Thoracic aorta (tissue), 2 donors: ENCODE measurements at regions not wholly inside any gene's neighbourhood (a gene's known extent, or its start where the extent isn't known, plus 50 kb on each side); places are given as distances from the start of the nearest gene placed in this dataset.
A peak's percentile ranks its signal among the peaks of the same experiment; 100 is the strongest.

Source experiments
- ATAC-seq: fragments of 150-250 bp; one replicate; pipeline ENCODE4 v1.8.0; 2017; ENCODE audit warnings: low read depth; ENCODE audit not compliant: insufficient number of reproducible peaks, low FRiP score
- DNase-seq: peaks from one replicate; pipeline ENCODE4 v3.0.0-alpha.2; 2020; ENCODE audit warnings: low spot score
- H3K27ac ChIP-seq, 2 donors: fragments of 200-600 bp; sonication (generic); 1 replicate in 1 of 2; 2 replicates in 1 of 2; pipeline ENCODE4 v1.5.1; 2016; ENCODE audit warnings: mild to moderate bottlenecking in 2 of 2, moderate library complexity in 2 of 2
- H3K27me3 ChIP-seq: fragments of 200-600 bp; sonication (generic); replicated peaks from 2 replicates; pipeline ENCODE4 v1.6.0; 2016; ENCODE audit warnings: mild to moderate bottlenecking; ENCODE audit not compliant: insufficient read depth
- H3K36me3 ChIP-seq: fragments of 200-600 bp; sonication (generic); one replicate; pipeline ENCODE4 v1.5.1; 2016
- H3K4me1 ChIP-seq, 2 donors: fragments of 200-600 bp; sonication (generic); 1 replicate in 1 of 2; 2 replicates in 1 of 2; pipeline versions ENCODE4 v1.5.1 to v1.6.0; 2016; ENCODE audit warnings: low read depth in 2 of 2, mild to moderate bottlenecking in 1 of 2; ENCODE audit not compliant: control insufficient read depth in 1 of 2
- H3K4me3 ChIP-seq: fragments of 200-600 bp; sonication (generic); 2 replicates; pipeline ENCODE4 v1.5.1; 2016; ENCODE audit warnings: mild to moderate bottlenecking
- H3K9me3 ChIP-seq: fragments of 200-600 bp; sonication (generic); 2 replicates; pipeline ENCODE4 v1.5.1; 2016
- TF ChIP-seq, protein P1 (sequence below): fragments of 200-600 bp; sonication (generic); IDR thresholded peaks from one replicate; pipeline ENCODE4 v1.5.1; 2019; ENCODE audit warnings: antibody characterized with exemption

DNA sequence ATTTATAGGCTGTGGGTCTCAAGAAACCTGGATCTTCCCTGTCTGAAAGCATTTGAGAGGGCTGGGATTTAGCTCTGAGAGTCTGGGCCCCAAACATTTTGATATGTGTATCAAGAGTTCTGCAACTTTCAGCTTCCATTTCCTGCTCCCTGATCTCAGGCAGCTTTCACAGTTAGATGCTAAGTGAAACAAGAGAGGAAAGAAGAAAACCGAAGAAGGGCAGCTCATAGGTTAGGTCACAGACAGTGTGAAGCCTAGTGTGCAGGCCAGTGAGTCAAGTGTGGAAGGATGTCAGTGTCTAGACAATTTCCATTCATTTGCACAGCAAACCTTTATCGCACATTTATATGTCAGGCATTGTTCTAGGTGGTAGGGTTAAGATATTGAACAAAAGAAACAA lies 173.6 kb upstream of the PROK2 start:
- ATAC-seq (no peak), DNase-seq (no peak)
- Histone ChIP-seq H3K9me3 (no peaks in the 10 kb centered on the region), H3K4me1 (peaks cover 0 to 11% of the 10 kb centered on the region in 2 donors), H3K4me3 (no peak overlapping the region), H3K36me3 (no peaks in the 10 kb centered on the region), H3K27ac (no peak overlapping the region), H3K27me3 (no peaks in the 10 kb centered on the region)
- TF ChIP-seq, protein P1, sequence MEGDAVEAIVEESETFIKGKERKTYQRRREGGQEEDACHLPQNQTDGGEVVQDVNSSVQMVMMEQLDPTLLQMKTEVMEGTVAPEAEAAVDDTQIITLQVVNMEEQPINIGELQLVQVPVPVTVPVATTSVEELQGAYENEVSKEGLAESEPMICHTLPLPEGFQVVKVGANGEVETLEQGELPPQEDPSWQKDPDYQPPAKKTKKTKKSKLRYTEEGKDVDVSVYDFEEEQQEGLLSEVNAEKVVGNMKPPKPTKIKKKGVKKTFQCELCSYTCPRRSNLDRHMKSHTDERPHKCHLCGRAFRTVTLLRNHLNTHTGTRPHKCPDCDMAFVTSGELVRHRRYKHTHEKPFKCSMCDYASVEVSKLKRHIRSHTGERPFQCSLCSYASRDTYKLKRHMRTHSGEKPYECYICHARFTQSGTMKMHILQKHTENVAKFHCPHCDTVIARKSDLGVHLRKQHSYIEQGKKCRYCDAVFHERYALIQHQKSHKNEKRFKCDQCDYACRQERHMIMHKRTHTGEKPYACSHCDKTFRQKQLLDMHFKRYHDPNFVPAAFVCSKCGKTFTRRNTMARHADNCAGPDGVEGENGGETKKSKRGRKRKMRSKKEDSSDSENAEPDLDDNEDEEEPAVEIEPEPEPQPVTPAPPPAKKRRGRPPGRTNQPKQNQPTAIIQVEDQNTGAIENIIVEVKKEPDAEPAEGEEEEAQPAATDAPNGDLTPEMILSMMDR, result no peak

DNA sequence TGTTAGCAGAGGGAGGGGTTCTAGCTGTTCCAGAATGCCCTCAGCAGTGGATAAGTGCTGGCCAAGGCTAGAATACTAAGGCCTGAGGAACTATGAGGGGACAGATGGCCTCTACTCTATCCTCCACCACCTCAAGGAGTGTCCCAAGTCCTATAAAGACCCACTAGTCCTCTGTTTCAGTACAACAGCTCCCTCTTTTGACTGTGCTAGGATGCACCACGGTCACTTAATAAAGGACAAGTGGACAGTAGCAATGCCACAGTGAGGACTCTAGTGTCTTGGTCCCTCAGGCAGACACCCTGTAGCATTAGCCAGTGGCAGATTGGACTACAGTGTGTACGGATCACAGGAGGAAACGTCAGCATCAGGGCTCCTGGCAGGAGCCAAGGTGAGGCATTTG lies 171.8 kb upstream of the PROK2 start:
- H3K4me3 ChIP-seq, result no peak overlapping the region
- no peaks in the 10 kb centered on the region for H3K36me3 ChIP-seq
- ATAC-seq, result no peak
- DNase-seq, result no peak
- H3K27ac ChIP-seq, result no peak overlapping the region
- TF ChIP-seq, protein P1, result no peak
- peaks cover 0 to 11% of the 10 kb centered on the region in 2 donors for H3K4me1 ChIP-seq
- no peaks in the 10 kb centered on the region for H3K27me3 ChIP-seq
- H3K9me3 ChIP-seq, result no peaks in the 10 kb centered on the region

DNA sequence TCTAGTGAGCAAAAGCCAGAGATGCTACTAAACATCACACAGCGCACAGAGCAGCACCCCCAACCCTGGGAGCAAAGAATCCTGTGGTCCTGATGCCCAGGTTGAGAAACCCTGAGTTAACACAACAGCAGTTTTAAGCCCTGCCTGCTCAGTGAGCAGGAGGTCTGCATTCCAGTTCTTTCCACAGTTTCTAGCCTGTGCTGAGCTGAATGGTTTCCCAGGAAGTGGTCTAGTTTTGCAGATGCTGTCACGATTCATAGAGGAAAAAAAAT lies 171.1 kb upstream of the PROK2 start:
- Histone ChIP-seq H3K36me3 (no peaks in the 10 kb centered on the region), H3K4me3 (no peak overlapping the region), H3K4me1 (peaks cover 0 to 11% of the 10 kb centered on the region in 2 donors), H3K9me3 (no peaks in the 10 kb centered on the region), H3K27ac (no peak overlapping the region), H3K27me3 (no peaks in the 10 kb centered on the region)
- no peak for DNase-seq
- TF ChIP-seq, protein P1, result no peak
- no peak for ATAC-seq

DNA sequence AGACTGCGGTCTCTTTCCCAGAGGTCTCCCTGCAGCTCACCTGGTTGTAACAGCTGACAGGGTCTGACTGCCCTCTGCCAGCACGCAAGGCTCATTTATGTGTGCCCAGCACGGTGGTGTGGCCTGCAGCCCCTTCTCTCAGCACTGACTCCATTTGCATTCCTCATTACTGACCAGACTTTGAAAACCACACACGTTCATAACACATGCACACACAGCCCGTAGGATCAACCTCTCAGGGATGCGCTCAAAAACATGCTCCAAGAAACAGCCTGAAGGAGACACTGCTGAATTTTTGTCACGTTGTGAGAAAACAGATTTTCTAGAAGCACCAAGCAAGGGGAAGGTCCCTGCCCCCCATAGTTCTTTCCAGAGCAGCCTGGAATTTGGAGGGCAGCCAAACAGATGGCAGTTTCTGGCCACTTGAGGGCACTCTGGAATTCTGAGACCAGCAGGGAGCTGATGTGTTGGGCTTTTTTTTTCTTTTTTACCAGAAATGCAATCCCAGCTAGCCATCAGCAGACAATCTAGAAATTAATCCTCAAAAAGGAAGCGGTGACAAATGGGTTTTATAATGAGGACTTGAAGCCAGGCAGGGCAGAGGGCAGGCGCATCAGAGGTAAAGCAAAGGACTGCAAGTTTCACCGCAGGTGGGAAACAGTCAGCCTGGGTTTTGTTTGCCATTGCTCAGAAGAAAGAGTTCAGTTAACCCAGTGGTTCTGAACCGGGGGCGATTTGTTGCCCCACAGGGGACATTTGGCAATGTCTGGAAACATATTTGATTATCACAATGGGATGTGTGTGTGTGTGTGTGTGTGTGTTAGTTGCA lies 170.5 kb upstream of the PROK2 start:
- peaks cover 0 to 11% of the 10 kb centered on the region in 2 donors for H3K4me1 ChIP-seq
- no peaks in the 10 kb centered on the region for H3K9me3 ChIP-seq
- no peak overlapping the region for H3K4me3 ChIP-seq
- ATAC-seq (no peak), DNase-seq (peak; percentile 41)
- no peak overlapping the region for H3K27ac ChIP-seq
- no peaks in the 10 kb centered on the region for H3K36me3 ChIP-seq
- TF ChIP-seq, protein P1, result peak; percentile 71
- no peaks in the 10 kb centered on the region for H3K27me3 ChIP-seq

DNA sequence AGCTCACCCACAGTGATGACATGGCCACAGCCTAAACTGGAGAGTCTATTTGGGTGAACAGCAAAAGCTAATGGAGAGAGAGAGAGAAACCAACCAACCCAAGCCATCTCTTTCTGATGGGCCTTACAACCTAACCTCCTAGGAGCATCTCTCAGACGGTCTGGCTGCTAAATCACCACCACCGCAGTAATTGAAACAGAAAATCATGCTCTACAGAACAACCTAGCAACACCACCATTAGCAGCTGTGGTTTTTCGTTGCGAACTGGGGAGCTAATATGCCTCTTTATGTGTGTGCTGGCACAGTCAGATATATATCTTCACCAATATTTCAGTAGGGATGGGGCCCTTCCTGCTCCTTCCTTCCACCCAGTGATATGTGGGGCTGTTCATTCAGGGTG lies 166.9 kb upstream of the PROK2 start:
- TF ChIP-seq, protein P1, result no peak
- Histone ChIP-seq H3K4me3 (no peak overlapping the region), H3K4me1 (peaks cover 0 to 11% of the 10 kb centered on the region in 2 donors), H3K36me3 (no peaks in the 10 kb centered on the region), H3K27ac (no peak overlapping the region), H3K9me3 (no peaks in the 10 kb centered on the region), H3K27me3 (no peaks in the 10 kb centered on the region)
- DNase-seq (no peak), ATAC-seq (no peak)
